Body of pancreas (tissue), 4 donors: ENCODE measurements at regions not wholly inside any gene's neighbourhood (a gene's known extent, or its start where the extent isn't known, plus 50 kb on each side); places are given as distances from the start of the nearest gene placed in this dataset.

Experiments used
- CTCF ChIP-seq, 7 experiments: fragments of 450-650 bp in 4 of 7; fragments of 200-600 bp in 3 of 7; sonication (generic) in 3 of 7; IDR thresholded peaks; one replicate each; pipeline ENCODE4 v1.5.1; 2016 to 2019; ENCODE audit warnings: antibody characterized with exemption in 7 of 7
- POLR2A ChIP-seq, 3 donors: fragments of 450-650 bp; IDR thresholded peaks; one replicate each; pipeline ENCODE4 v1.6.1; 2016; ENCODE audit warnings: antibody characterized with exemption in 3 of 3, mild to moderate bottlenecking in 2 of 3

GRCh38 chr3:20573175-20573574, 387.2 kb upstream of the SGO1 start:
- TF ChIP-seq POLR2A (IDR thresholded peaks at IDR 0.05) (no peak), CTCF (IDR thresholded peaks at IDR 0.05) (no peak)
